Keratinocyte (primary cell): ENCODE measurements at regions not wholly inside any gene's neighbourhood (a gene's known extent, or its start where the extent isn't known, plus 50 kb on each side); places are given as distances from the start of the nearest gene placed in this dataset.

ENCODE experiments used
- EZH2 ChIP-seq: IDR thresholded peaks from one replicate; pipeline ENCODE4 v1.6.1; 2012; ENCODE audit warnings: inconsistent platforms, mild to moderate bottlenecking, low read length, moderate library complexity
- TF ChIP-seq, protein P1 (sequence below), 3 experiments: IDR thresholded peaks in 1 of 3; conservative IDR thresholded peaks in 1 of 3; optimal IDR thresholded peaks in 1 of 3; 2 replicates in 2 of 3; 3 replicates in 1 of 3; pipeline versions ENCODE3 to v1.5.1; 2011; ENCODE audit warnings: low read length in 3 of 3, mild to moderate bottlenecking in 3 of 3, moderate library complexity in 2 of 3, control low read depth in 1 of 3, inconsistent platforms in 1 of 3; ENCODE audit not compliant: insufficient read depth in 2 of 3; ENCODE audit errors: extremely low read depth in 1 of 3

- TF ChIP-seq, protein P1, sequence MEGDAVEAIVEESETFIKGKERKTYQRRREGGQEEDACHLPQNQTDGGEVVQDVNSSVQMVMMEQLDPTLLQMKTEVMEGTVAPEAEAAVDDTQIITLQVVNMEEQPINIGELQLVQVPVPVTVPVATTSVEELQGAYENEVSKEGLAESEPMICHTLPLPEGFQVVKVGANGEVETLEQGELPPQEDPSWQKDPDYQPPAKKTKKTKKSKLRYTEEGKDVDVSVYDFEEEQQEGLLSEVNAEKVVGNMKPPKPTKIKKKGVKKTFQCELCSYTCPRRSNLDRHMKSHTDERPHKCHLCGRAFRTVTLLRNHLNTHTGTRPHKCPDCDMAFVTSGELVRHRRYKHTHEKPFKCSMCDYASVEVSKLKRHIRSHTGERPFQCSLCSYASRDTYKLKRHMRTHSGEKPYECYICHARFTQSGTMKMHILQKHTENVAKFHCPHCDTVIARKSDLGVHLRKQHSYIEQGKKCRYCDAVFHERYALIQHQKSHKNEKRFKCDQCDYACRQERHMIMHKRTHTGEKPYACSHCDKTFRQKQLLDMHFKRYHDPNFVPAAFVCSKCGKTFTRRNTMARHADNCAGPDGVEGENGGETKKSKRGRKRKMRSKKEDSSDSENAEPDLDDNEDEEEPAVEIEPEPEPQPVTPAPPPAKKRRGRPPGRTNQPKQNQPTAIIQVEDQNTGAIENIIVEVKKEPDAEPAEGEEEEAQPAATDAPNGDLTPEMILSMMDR (optimal IDR thresholded peaks at IDR 0.05 in 1 of 3, IDR thresholded peaks at IDR 0.05 in 1 of 3, conservative IDR thresholded peaks at IDR 0.05 in 1 of 3; ENCODE audit: extremely low read depth in 1 of 3, insufficient read depth in 2 of 3, low read length in 3 of 3), result no peak
- TF ChIP-seq EZH2, result no peak
Observed at GRCh38 chr2:7986431-7986830, 695.4 kb upstream of the ID2 start.
